HCT116 (cell line): ENCODE measurements at regions not wholly inside any gene's neighbourhood (a gene's known extent, or its start where the extent isn't known, plus 50 kb on each side); places are given as distances from the start of the nearest gene placed in this dataset.

Source experiments
- ATAC-seq: fragments of 200-7000 bp; cut with Tn5 transposase; 2 replicates; pipeline ENCODE4 v1.9.1; 2020; ENCODE audit warnings: mild to moderate bottlenecking, moderate library complexity
- BruUV-seq: library from RNA; stranded (reverse); fragments of 400-500 nt; replicated peaks from 2 replicates; lab custom pipeline; 2021; lab: Mats Ljungman, UMichigan
- CTCF ChIA-PET: fragments of 300-600 bp; sonication (Branson Sonifier 250); formaldehyde crosslinking; loops from one replicate; lab custom pipeline; 2021; ENCODE audit warnings: antibody characterized with exemption; lab: Charles Lee
- POLR2A ChIA-PET: fragments of 300-600, 350-600 bp; sonication (Branson Sonifier 250); formaldehyde crosslinking; loops from one replicate; lab custom pipeline; 2021; ENCODE audit warnings: antibody characterized with exemption; lab: Charles Lee
- RAD21 ChIA-PET, 2 experiments: fragments of 300-600 bp; sonication (Branson Sonifier 250); formaldehyde crosslinking; loops; one replicate each; lab custom pipeline; 2023; ENCODE audit warnings: low total read pairs in 2 of 2; ENCODE audit not compliant: uncharacterized antibody in 2 of 2, unreplicated experiment in 2 of 2, low non-redundant PET in 1 of 2; lab: Charles Lee
- DNase-seq: peaks from one replicate; pipeline ENCODE4 v3.0.0-alpha.2; 2010; ENCODE audit warnings: low read depth, low spot score
- H2AFZ ChIP-seq: fragments of 200-600 bp; shearing (Covaris generic), sonication (generic); 2 replicates; pipeline ENCODE4 v1.6.1; 2017; ENCODE audit warnings: low read depth, mixed run types, mixed read lengths, antibody characterized with exemption, low read length; ENCODE audit not compliant: poor library complexity, severe bottlenecking
- H3K27ac ChIP-seq: 2 replicates; pipeline ENCODE4 v1.5.1; 2012; ENCODE audit warnings: low read depth, low read length
- H3K27me3 ChIP-seq: fragments of 200-600 bp; sonication (generic); 2 replicates; pipeline ENCODE4 v1.6.1; 2016; ENCODE audit warnings: mixed run types, low read length, mixed read lengths; ENCODE audit not compliant: insufficient read depth
- H3K36me3 ChIP-seq, 2 experiments: fragments of 200-500 bp in 1 of 2; fragments of 200-600 bp in 1 of 2; sonication (Bioruptor generic) in 1 of 2; sonication (generic) in 1 of 2; 2 replicates each; pipeline versions ENCODE4 v1.5.1 to v1.6.1; 2014 to 2016; ENCODE audit warnings: low read length in 2 of 2, inconsistent platforms in 1 of 2, mixed read lengths in 1 of 2, mixed run types in 1 of 2; ENCODE audit not compliant: insufficient read depth in 2 of 2, control insufficient read depth in 1 of 2
- H3K4me1 ChIP-seq, 2 experiments: fragments of 200-600 bp in 1 of 2; sonication (generic) in 1 of 2; 2 replicates each; pipeline versions ENCODE4 v1.5.1 to v1.6.1; 2012 to 2017; ENCODE audit warnings: low read length in 2 of 2, inconsistent platforms in 1 of 2, mild to moderate bottlenecking in 1 of 2, mixed read lengths in 1 of 2, mixed run types in 1 of 2, moderate library complexity in 1 of 2; ENCODE audit not compliant: insufficient read depth in 2 of 2, control insufficient read depth in 1 of 2
- H3K4me2 ChIP-seq: fragments of 200-600 bp; sonication (generic); 2 replicates; pipeline ENCODE4 v1.6.1; 2017; ENCODE audit warnings: mixed run types, low read length, mixed read lengths
- H3K4me3 ChIP-seq, 2 experiments: fragments of 200-600 bp in 1 of 2; sonication (generic) in 1 of 2; replicated peaks in 1 of 2; 2 replicates each; pipeline ENCODE4 v1.5.1; 2011 to 2016; ENCODE audit warnings: low read length in 2 of 2, control low read depth in 1 of 2, low read depth in 1 of 2, mild to moderate bottlenecking in 1 of 2, mixed read lengths in 1 of 2, mixed run types in 1 of 2
- H3K79me2 ChIP-seq: fragments of 200-600 bp; sonication (generic); 2 replicates; pipeline ENCODE4 v1.6.1; 2017; ENCODE audit warnings: mild to moderate bottlenecking, mixed run types, low read length, moderate library complexity, mixed read lengths; ENCODE audit not compliant: insufficient read depth
- H3K9ac ChIP-seq: fragments of 200-600 bp; sonication (generic); 2 replicates; pipeline ENCODE4 v1.6.1; 2016; ENCODE audit warnings: low read length, mixed read lengths
- H3K9me2 ChIP-seq: fragments of 200-600 bp; sonication (generic), shearing (Covaris generic); 2 replicates; pipeline ENCODE4 v1.6.1; 2017; ENCODE audit warnings: mixed run types, mild to moderate bottlenecking, moderate library complexity; ENCODE audit not compliant: insufficient read depth
- H3K9me3 ChIP-seq, 2 experiments: fragments of 200-500 bp in 1 of 2; fragments of 200-600 bp in 1 of 2; sonication (Bioruptor generic) in 1 of 2; sonication (generic) in 1 of 2; 2 replicates each; pipeline ENCODE4 v1.6.1; 2014 to 2017; ENCODE audit warnings: low read length in 2 of 2, mixed read lengths in 2 of 2, inconsistent platforms in 1 of 2, low read depth in 1 of 2, mild to moderate bottlenecking in 1 of 2, mixed run types in 1 of 2, moderate library complexity in 1 of 2; ENCODE audit not compliant: control insufficient read depth in 1 of 2, insufficient read depth in 1 of 2
- H4K20me1 ChIP-seq: fragments of 200-600 bp; sonication (generic), shearing (Covaris generic); 2 replicates; pipeline ENCODE4 v1.6.1; 2017; ENCODE audit warnings: mixed run types, mild to moderate bottlenecking, moderate library complexity; ENCODE audit not compliant: insufficient read depth
- ATF3 ChIP-seq: IDR thresholded peaks from 2 replicates; pipeline ENCODE4 v1.6.1; 2012
- CEBPB ChIP-seq: IDR thresholded peaks from 2 replicates; pipeline ENCODE4 v1.6.1; 2012; ENCODE audit warnings: low read depth
- CTCF ChIP-seq, 3 experiments: fragments of 200-600 bp in 1 of 3; sonication (generic) in 1 of 3; IDR thresholded peaks in 2 of 3; conservative IDR thresholded peaks in 1 of 3; 2 replicates each; pipeline ENCODE4 v1.5.1; 2012 to 2017; ENCODE audit warnings: low read depth in 2 of 3, low read length in 2 of 3, antibody characterized with exemption in 1 of 3, borderline replicate concordance in 1 of 3, control low read depth in 1 of 3, mild to moderate bottlenecking in 1 of 3, mixed read lengths in 1 of 3, mixed run types in 1 of 3, moderate library complexity in 1 of 3; ENCODE audit not compliant: insufficient read depth in 1 of 3
- EGR1 ChIP-seq: IDR thresholded peaks from 2 replicates; pipeline ENCODE4 v1.6.1; 2012; ENCODE audit warnings: low read depth
- ELF1 ChIP-seq: IDR thresholded peaks from 2 replicates; pipeline ENCODE4 v1.6.1; 2012; ENCODE audit warnings: low read depth, borderline replicate concordance
- EZH2 ChIP-seq: fragments of 200-600 bp; sonication (generic); IDR thresholded peaks from 2 replicates; pipeline ENCODE4 v1.6.1; 2017; ENCODE audit warnings: antibody characterized with exemption, mixed run types
- EZH2phosphoT487 ChIP-seq: fragments of 200-600 bp; IDR thresholded peaks from 2 replicates; pipeline ENCODE4 v1.6.1; 2018; ENCODE audit warnings: antibody characterized with exemption, borderline replicate concordance
- JUND ChIP-seq: IDR thresholded peaks from 2 replicates; pipeline ENCODE4 v1.6.1; 2012
- POLR2A ChIP-seq: IDR thresholded peaks from 2 replicates; pipeline ENCODE4 v1.7.0; 2011; ENCODE audit warnings: borderline replicate concordance; ENCODE audit not compliant: insufficient read depth, insufficient read length; ENCODE audit errors: extremely low read depth
- POLR2AphosphoS5 ChIP-seq: IDR thresholded peaks from 2 replicates; pipeline ENCODE4 v1.6.1; 2011; ENCODE audit warnings: mild to moderate bottlenecking, low read depth, low read length, moderate library complexity
- RAD21 ChIP-seq: IDR thresholded peaks from 2 replicates; pipeline ENCODE4 v1.6.1; 2012; ENCODE audit warnings: low read depth, mild to moderate bottlenecking
- REST ChIP-seq: IDR thresholded peaks from 2 replicates; pipeline ENCODE4 v1.6.1; 2012; ENCODE audit warnings: low read depth
- SP1 ChIP-seq: IDR thresholded peaks from 2 replicates; pipeline ENCODE4 v1.6.1; 2012; ENCODE audit warnings: low read depth
- SRF ChIP-seq: IDR thresholded peaks from 2 replicates; pipeline ENCODE4 v1.6.1; 2012; ENCODE audit warnings: low read depth
- TCF7L2 ChIP-seq: IDR thresholded peaks from 2 replicates; pipeline ENCODE4 v1.7.0; 2011; ENCODE audit warnings: borderline replicate concordance, inconsistent platforms; ENCODE audit not compliant: insufficient read depth, insufficient read length; ENCODE audit errors: extremely low read depth
- YY1 ChIP-seq: IDR thresholded peaks from 2 replicates; pipeline ENCODE4 v1.6.1; 2011; ENCODE audit warnings: low read length, low read depth, moderate library complexity, mild to moderate bottlenecking; ENCODE audit not compliant: insufficient replicate concordance; ENCODE audit errors: extremely low read depth
- ZBTB33 ChIP-seq: IDR thresholded peaks from 2 replicates; pipeline ENCODE4 v1.6.1; 2011; ENCODE audit warnings: mild to moderate bottlenecking, low read length, moderate library complexity; ENCODE audit not compliant: insufficient replicate concordance; ENCODE audit errors: extremely low read depth
- ZNF274 ChIP-seq: fragments of 200-500 bp; sonication (Bioruptor generic); IDR thresholded peaks from 2 replicates; pipeline ENCODE4 v1.6.1; 2014; ENCODE audit warnings: mild to moderate bottlenecking, low read depth, low read length, inconsistent platforms
- intact Hi-C: fragments of 100-400 bp; cut with micrococcal nuclease; formaldehyde crosslinking; loops from 2 replicates; pipeline ENCODE4 v1.10.0; 2022

- H2AFZ ChIP-seq = no peak overlapping the region
- no peaks in the 10 kb centered on the region for H4K20me1 ChIP-seq
- H3K9me3 ChIP-seq = no peaks in the 10 kb centered on the region
- TF ChIP-seq ZBTB33 (no peak), RAD21 (no peak), SRF (no peak), ELF1 (no peak), REST (no peak), EGR1 (no peak), POLR2AphosphoS5 (no peak), ZNF274 (no peak), ATF3 (no peak), CEBPB (no peak), YY1 (no peak), CTCF (IDR thresholded peaks at IDR 0.05 in 2 of 3, conservative IDR thresholded peaks at IDR 0.05 in 1 of 3; ENCODE audit: borderline replicate concordance in 1 of 3, insufficient read depth in 1 of 3, low read depth in 2 of 3, low read length in 2 of 3) (no peak), TCF7L2 (no peak), EZH2 (no peak), POLR2A (no peak), JUND (no peak), EZH2phosphoT487 (no peak), SP1 (no peak)
- DNase-seq = no peak
- H3K27ac ChIP-seq = no peak overlapping the region
- RAD21 ChIA-PET = no interaction called here
- intact Hi-C loops = no loop called here
- 0 out of 2 replicates have a peak overlapping the region, but pooled peaks have one; percentile 14 for H3K4me2 ChIP-seq
- H3K9me2 ChIP-seq = no peaks in the 10 kb centered on the region
- peaks cover 14% of the 10 kb centered on the region; the same call in 1 of the 2 replicates for H3K27me3 ChIP-seq
- POLR2A ChIA-PET = no interaction called here
- peak; percentile 46; the same call in 1 of the 2 replicates for ATAC-seq
- no TSS peak for BruUV-seq
- no peak overlapping the region for H3K9ac ChIP-seq
- no peaks in the 10 kb centered on the region for H3K79me2 ChIP-seq
- no peaks in the 10 kb centered on the region for H3K36me3 ChIP-seq
- CTCF ChIA-PET = no interaction called here
- peaks cover 0 to 7% of the 10 kb centered on the region in 2 experiments; a peak in 1 of 4 replicates for H3K4me1 ChIP-seq
- H3K4me3 ChIP-seq = no peak overlapping the region
These were observed 94.8 kb upstream of the CPHXL start for GRCh38 chr16:75821117-75821516.
